ENCODE measurements at regions not wholly inside any gene's neighbourhood (a gene's known extent, or its start where the extent isn't known, plus 50 kb on each side); places are given as distances from the start of the nearest gene placed in this dataset.

- TF ChIP-seq POLR2AphosphoS5 (IDR thresholded peaks at IDR 0.05) = no peak
- no peak for TF ChIP-seq CTCF (IDR thresholded peaks at IDR 0.05)
Observed at GRCh38 chr4:142976482-142976881, 130.4 kb upstream of the INPP4B start.

Data from stomach (tissue), 4 donors.